SK-N-MC (cell line): ENCODE measurements at regions not wholly inside any gene's neighbourhood (a gene's known extent, or its start where the extent isn't known, plus 50 kb on each side); places are given as distances from the start of the nearest gene placed in this dataset.

ENCODE experiments used
- EZH2 ChIP-seq: fragments of 200-600 bp; sonication (generic); IDR thresholded peaks from one replicate; pipeline ENCODE4 v1.6.1; 2017; ENCODE audit warnings: antibody characterized with exemption
- FOXP2 ChIP-seq: optimal IDR thresholded peaks from 2 replicates; pipeline ENCODE3; 2011; ENCODE audit warnings: mild to moderate bottlenecking, moderate library complexity; ENCODE audit not compliant: insufficient read depth; ENCODE audit errors: extremely low read length, control extremely low read depth
- POLR2AphosphoS5 ChIP-seq: IDR thresholded peaks from 2 replicates; pipeline ENCODE4 v1.6.1; 2012; ENCODE audit warnings: mild to moderate bottlenecking, low read depth, low read length, borderline replicate concordance

GRCh38 chr5:21049901-21050300 is 1061.9 kb upstream of the CDH18 start:
- no peak for TF ChIP-seq EZH2
- no peak for TF ChIP-seq POLR2AphosphoS5
- no peak for TF ChIP-seq FOXP2
